Esophagus squamous epithelium (tissue), 4 donors: ENCODE measurements at regions not wholly inside any gene's neighbourhood (a gene's known extent, or its start where the extent isn't known, plus 50 kb on each side); places are given as distances from the start of the nearest gene placed in this dataset.
"Not testable (repeated sequence)": the region's sequence is repeated elsewhere in the genome, so short reads cannot be mapped to it uniquely, and the experiment has no call there.

Experiments
- POLR2A ChIP-seq, 4 donors: fragments of 450-650 bp; IDR thresholded peaks; one replicate each; pipeline ENCODE4 v1.6.1; 2017; ENCODE audit warnings: antibody characterized with exemption in 4 of 4, mild to moderate bottlenecking in 4 of 4, moderate library complexity in 3 of 4
- TF ChIP-seq, protein P1 (sequence below), 6 experiments: fragments of 450-650 bp in 4 of 6; fragments of 200-600 bp in 2 of 6; sonication (generic) in 2 of 6; IDR thresholded peaks; one replicate each; pipeline ENCODE4 v1.5.1; 2016 to 2019; ENCODE audit warnings: antibody characterized with exemption in 6 of 6, mild to moderate bottlenecking in 4 of 6, moderate library complexity in 4 of 6

DNA sequence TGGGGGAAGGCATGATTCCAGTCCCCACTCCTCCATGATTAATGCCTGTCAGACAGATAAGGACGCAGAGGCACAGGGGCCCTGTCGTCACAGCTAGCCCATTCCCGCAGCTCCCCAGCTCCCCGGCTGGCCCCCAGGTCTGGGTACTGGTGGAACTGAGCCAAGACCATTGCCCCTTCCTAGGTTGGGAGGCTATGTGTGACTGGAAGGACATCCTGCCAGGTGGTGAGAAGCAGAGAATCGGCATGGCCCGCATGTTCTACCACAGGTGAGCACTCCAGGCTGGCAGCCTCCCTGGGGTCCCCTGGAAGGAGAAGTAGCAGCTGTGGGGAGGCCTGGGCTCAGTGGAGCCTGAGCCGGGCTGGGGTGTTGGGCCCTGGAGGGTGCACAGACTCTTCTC, 509.5 kb downstream of the ZNF37A start:
- TF ChIP-seq POLR2A (IDR thresholded peaks at IDR 0.05) = not testable (repeated sequence)
- TF ChIP-seq, protein P1, sequence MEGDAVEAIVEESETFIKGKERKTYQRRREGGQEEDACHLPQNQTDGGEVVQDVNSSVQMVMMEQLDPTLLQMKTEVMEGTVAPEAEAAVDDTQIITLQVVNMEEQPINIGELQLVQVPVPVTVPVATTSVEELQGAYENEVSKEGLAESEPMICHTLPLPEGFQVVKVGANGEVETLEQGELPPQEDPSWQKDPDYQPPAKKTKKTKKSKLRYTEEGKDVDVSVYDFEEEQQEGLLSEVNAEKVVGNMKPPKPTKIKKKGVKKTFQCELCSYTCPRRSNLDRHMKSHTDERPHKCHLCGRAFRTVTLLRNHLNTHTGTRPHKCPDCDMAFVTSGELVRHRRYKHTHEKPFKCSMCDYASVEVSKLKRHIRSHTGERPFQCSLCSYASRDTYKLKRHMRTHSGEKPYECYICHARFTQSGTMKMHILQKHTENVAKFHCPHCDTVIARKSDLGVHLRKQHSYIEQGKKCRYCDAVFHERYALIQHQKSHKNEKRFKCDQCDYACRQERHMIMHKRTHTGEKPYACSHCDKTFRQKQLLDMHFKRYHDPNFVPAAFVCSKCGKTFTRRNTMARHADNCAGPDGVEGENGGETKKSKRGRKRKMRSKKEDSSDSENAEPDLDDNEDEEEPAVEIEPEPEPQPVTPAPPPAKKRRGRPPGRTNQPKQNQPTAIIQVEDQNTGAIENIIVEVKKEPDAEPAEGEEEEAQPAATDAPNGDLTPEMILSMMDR (IDR thresholded peaks at IDR 0.05) = not testable (repeated sequence)
